ENCODE measurements at regions not wholly inside any gene's neighbourhood (a gene's known extent, or its start where the extent isn't known, plus 50 kb on each side); places are given as distances from the start of the nearest gene placed in this dataset.

DNA sequence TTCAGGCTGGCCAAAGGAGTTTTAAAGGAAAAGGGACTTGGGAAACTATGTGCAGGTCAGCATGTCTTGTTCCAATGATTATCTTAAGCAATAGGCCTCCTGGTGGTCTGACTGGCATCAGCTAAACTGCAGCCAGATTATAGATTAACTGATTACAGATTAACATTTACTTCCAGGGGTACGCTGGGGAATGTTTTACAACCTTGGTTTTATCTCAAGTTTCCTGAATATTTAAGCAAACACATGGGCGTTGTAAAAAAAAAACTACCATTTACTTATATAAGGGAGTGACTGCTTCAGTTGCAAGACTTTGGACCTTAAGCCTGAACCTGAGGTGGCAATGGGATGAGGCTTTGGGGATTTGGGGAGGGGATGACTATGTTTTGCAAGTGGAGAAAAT, 600.6 kb upstream of the B3GALT2 start:
- WGBS (ENCODE audit: insufficient coverage, low coverage, missing lambda C conversion rate) = 0% methylated on average over 2 of the region's 2 CpGs
- H4K20me1 ChIP-seq (replicated peaks; ENCODE audit: control insufficient read depth, insufficient read depth, low read length) = no peaks in the 10 kb centered on the region
- no peaks in the 10 kb centered on the region for H3K79me2 ChIP-seq (ENCODE audit: control insufficient read depth, insufficient read depth, low read length)
- H3K9me1 ChIP-seq (ENCODE audit: control insufficient read depth, insufficient read depth, low read length) = no peaks in the 10 kb centered on the region
- ChIA-PET POLR2A (no interaction called here), CTCF (ENCODE audit: low intra/inter-chr PET ratio) (no interaction called here)
- no peak for TF ChIP-seq FOXJ2 (tag; IDR thresholded peaks at IDR 0.05)
- TF ChIP-seq ZNF75A (CRISPR knock-in tag; IDR thresholded peaks at IDR 0.05) = no peak
- TF ChIP-seq NFYB (IDR thresholded peaks at IDR 0.05; ENCODE audit: extremely low read depth, insufficient read length) = no peak
- no peak for TF ChIP-seq SRSF9 (IDR thresholded peaks at IDR 0.05; ENCODE audit: borderline replicate concordance, low read depth, low read length)
- TF ChIP-seq ZNF780A (CRISPR knock-in tag; IDR thresholded peaks at IDR 0.05) = no peak
- no peak for TF ChIP-seq ZNF140 (CRISPR knock-in tag; IDR thresholded peaks at IDR 0.05)
- TF ChIP-seq ZNF324 (CRISPR knock-in tag; IDR thresholded peaks at IDR 0.05) = no peak
- no peak for TF ChIP-seq HNRNPLL (IDR thresholded peaks at IDR 0.05; ENCODE audit: low read depth, low read length, poor library complexity, severe bottlenecking)
- TF ChIP-seq NR2C2 (CRISPR knock-in tag; IDR thresholded peaks at IDR 0.05) = no peak
- no peak for TF ChIP-seq NR2C2 (tag; IDR thresholded peaks at IDR 0.05)
- no peak for TF ChIP-seq LARP7 (IDR thresholded peaks at IDR 0.05)
- no peak for TF ChIP-seq E2F3 (CRISPR knock-in tag; IDR thresholded peaks at IDR 0.05)
- TF ChIP-seq PRPF4 (IDR thresholded peaks at IDR 0.05; ENCODE audit: insufficient read depth, low read depth, low read length, poor library complexity, severe bottlenecking) = no peak
- TF ChIP-seq, protein P1, sequence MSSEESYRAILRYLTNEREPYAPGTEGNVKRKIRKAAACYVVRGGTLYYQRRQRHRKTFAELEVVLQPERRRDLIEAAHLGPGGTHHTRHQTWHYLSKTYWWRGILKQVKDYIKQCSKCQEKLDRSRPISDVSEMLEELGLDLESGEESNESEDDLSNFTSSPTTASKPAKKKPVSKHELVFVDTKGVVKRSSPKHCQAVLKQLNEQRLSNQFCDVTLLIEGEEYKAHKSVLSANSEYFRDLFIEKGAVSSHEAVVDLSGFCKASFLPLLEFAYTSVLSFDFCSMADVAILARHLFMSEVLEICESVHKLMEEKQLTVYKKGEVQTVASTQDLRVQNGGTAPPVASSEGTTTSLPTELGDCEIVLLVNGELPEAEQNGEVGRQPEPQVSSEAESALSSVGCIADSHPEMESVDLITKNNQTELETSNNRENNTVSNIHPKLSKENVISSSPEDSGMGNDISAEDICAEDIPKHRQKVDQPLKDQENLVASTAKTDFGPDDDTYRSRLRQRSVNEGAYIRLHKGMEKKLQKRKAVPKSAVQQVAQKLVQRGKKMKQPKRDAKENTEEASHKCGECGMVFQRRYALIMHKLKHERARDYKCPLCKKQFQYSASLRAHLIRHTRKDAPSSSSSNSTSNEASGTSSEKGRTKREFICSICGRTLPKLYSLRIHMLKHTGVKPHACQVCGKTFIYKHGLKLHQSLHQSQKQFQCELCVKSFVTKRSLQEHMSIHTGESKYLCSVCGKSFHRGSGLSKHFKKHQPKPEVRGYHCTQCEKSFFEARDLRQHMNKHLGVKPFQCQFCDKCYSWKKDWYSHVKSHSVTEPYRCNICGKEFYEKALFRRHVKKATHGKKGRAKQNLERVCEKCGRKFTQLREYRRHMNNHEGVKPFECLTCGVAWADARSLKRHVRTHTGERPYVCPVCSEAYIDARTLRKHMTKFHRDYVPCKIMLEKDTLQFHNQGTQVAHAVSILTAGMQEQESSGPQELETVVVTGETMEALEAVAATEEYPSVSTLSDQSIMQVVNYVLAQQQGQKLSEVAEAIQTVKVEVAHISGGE (CRISPR knock-in tag; IDR thresholded peaks at IDR 0.05) = no peak
- TF ChIP-seq, protein P2, sequence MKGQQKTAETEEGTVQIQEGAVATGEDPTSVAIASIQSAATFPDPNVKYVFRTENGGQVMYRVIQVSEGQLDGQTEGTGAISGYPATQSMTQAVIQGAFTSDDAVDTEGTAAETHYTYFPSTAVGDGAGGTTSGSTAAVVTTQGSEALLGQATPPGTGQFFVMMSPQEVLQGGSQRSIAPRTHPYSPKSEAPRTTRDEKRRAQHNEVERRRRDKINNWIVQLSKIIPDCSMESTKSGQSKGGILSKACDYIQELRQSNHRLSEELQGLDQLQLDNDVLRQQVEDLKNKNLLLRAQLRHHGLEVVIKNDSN (CRISPR knock-in tag; IDR thresholded peaks at IDR 0.05) = no peak
- TF ChIP-seq ZKSCAN3 (CRISPR knock-in tag; IDR thresholded peaks at IDR 0.05) = no peak
- no peak for TF ChIP-seq HDAC2 (IDR thresholded peaks at IDR 0.05)
- no peak for TF ChIP-seq ZNF445 (CRISPR knock-in tag; IDR thresholded peaks at IDR 0.05; ENCODE audit: low read depth)
- no peak for TF ChIP-seq KLF6 (CRISPR knock-in tag; IDR thresholded peaks at IDR 0.05; ENCODE audit: borderline replicate concordance)
- TF ChIP-seq, protein P3, sequence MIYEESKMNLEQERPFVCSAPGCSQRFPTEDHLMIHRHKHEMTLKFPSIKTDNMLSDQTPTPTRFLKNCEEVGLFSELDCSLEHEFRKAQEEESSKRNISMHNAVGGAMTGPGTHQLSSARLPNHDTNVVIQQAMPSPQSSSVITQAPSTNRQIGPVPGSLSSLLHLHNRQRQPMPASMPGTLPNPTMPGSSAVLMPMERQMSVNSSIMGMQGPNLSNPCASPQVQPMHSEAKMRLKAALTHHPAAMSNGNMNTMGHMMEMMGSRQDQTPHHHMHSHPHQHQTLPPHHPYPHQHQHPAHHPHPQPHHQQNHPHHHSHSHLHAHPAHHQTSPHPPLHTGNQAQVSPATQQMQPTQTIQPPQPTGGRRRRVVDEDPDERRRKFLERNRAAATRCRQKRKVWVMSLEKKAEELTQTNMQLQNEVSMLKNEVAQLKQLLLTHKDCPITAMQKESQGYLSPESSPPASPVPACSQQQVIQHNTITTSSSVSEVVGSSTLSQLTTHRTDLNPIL (CRISPR knock-in tag; IDR thresholded peaks at IDR 0.05) = no peak
- intact Hi-C loops (cut with micrococcal nuclease) = no loop called here
- H3K4me3 ChIP-seq = no peak overlapping the region
- H3K27ac ChIP-seq (ENCODE audit: extremely low read depth, low read depth, low read length) = no peak overlapping the region
- no peak overlapping the region for H3K9ac ChIP-seq (ENCODE audit: insufficient read depth in 1 of 2, low read depth in 2 of 2, low read length in 2 of 2)
- no peaks in the 10 kb centered on the region; the same call in 1 of the 2 replicates for H3K9me3 ChIP-seq (replicated peaks; ENCODE audit: control insufficient read depth, insufficient read depth, low read depth, low read length)
- no peaks in the 10 kb centered on the region for H3K27me3 ChIP-seq (ENCODE audit: control insufficient read depth in 2 of 2, insufficient read depth in 2 of 2, low read length in 2 of 2)
- in situ Hi-C loops (cut with MboI) = no loop called here
- H3K4me1 ChIP-seq (replicated peaks in 1 of 2; ENCODE audit: control insufficient read depth in 2 of 2, insufficient read depth in 2 of 2, low read length in 2 of 2) = no peaks in the 10 kb centered on the region
- no peak overlapping the region for H3K4me2 ChIP-seq (ENCODE audit: insufficient read depth, low read length)
- no peak overlapping the region for H2AFZ ChIP-seq (ENCODE audit: low read depth, low read length)
- FAIRE-seq = no peak
- no peaks in the 10 kb centered on the region for H3K36me3 ChIP-seq (ENCODE audit: control insufficient read depth, insufficient read depth, low read length)
- ATAC-seq = no peak
- no TSS peak for BruUV-seq (replicated peaks)
- no peak for DNase-seq (ENCODE audit: extremely low read depth in 1 of 4, low spot score in 3 of 4)

All from K562 (cell line).